Renal cortex interstitium (tissue), 11 donors: ENCODE measurements at regions not wholly inside any gene's neighbourhood (a gene's known extent, or its start where the extent isn't known, plus 50 kb on each side); places are given as distances from the start of the nearest gene placed in this dataset.
A peak's percentile ranks its signal among the peaks of the same experiment; 100 is the strongest.

Source experiments
- DNase-seq, 11 donors: peaks; one replicate each; pipeline ENCODE4 v3.0.0-alpha.2; 2013; ENCODE audit warnings: low read depth in 9 of 11, low spot score in 4 of 11; ENCODE audit errors: extremely low read depth in 1 of 11

GRCh38 chr12:125389061-125389697 lies 323.9 kb downstream of the AACS start:
- no peak for DNase-seq

GRCh38 chr12:125393569-125393968 lies 328.3 kb downstream of the AACS start:
- no peak for DNase-seq

- DNase-seq, result no peak
These were observed 330.5 kb downstream of the AACS start for GRCh38 chr12:125395583-125396215.

- DNase-seq, result no peak
These were observed 334.3 kb downstream of the AACS start for GRCh38 chr12:125399489-125399888.

GRCh38 chr12:125402874-125403789 lies 337.9 kb downstream of the AACS start:
- peak in 6 of 11 donors; percentile 1 to 17 (median 9) for DNase-seq

GRCh38 chr12:125403843-125404242 lies 338.6 kb downstream of the AACS start:
- no peak for DNase-seq

- DNase-seq, result no peak
These were observed 340.9 kb downstream of the AACS start for GRCh38 chr12:125406131-125406530.

- DNase-seq, result no peak
These were observed 343.5 kb downstream of the AACS start for GRCh38 chr12:125408718-125409117.

GRCh38 chr12:125412506-125412905 lies 347.3 kb downstream of the AACS start:
- DNase-seq, result no peak

- no peak for DNase-seq
These were observed 352.2 kb downstream of the AACS start for GRCh38 chr12:125417446-125417845.

GRCh38 chr12:125418902-125419564 lies 353.8 kb downstream of the AACS start:
- DNase-seq, result no peak

- DNase-seq, result no peak
These were observed 359.7 kb downstream of the AACS start for GRCh38 chr12:125424909-125425308.

- no peak for DNase-seq
These were observed 366.3 kb downstream of the AACS start for GRCh38 chr12:125431516-125431915.

- no peak for DNase-seq
These were observed 368.9 kb downstream of the AACS start for GRCh38 chr12:125434131-125434530.

- no peak for DNase-seq
These were observed 369.8 kb downstream of the AACS start for GRCh38 chr12:125434936-125435443.

- DNase-seq, result no peak
These were observed 370.6 kb downstream of the AACS start for GRCh38 chr12:125435871-125436270.

GRCh38 chr12:125436686-125437085 lies 371.5 kb downstream of the AACS start:
- no peak for DNase-seq

GRCh38 chr12:125440399-125440798 lies 375.2 kb downstream of the AACS start:
- DNase-seq, result no peak

GRCh38 chr12:125443341-125443740 lies 378.1 kb downstream of the AACS start:
- no peak for DNase-seq
